ENCODE measurements at regions not wholly inside any gene's neighbourhood (a gene's known extent, or its start where the extent isn't known, plus 50 kb on each side); places are given as distances from the start of the nearest gene placed in this dataset.

DNA sequence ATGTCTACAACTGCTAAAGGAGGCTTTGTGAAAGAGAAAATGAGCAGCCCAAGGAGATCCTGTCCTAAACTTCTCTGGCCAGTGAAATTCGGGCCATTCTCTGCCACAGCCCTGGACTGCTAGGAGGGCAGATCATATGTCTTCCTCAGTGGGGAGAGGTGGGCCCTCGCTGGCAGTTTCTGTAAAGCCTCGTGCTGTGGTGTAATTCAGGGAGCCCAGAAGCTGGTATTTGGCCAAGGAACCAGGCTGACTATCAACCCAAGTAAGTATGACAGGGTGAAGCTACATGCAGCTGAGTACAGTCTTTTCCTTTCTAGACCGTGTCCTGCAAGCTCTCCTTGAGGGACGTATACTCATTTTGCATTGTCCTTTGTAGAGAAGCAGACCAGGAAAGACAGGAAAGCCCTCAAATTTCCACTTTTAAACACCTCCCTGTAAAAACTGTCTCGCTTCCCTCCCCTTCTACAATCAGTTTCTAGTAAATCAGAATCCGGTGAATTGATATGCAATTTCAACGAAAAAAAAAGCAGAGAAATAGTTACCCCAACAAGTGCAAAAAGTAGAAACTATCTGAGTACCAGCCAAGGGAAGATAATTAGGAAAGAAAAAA is 106.8 kb downstream of the DAD1 start (continued):
- TF ChIP-seq, protein P1, sequence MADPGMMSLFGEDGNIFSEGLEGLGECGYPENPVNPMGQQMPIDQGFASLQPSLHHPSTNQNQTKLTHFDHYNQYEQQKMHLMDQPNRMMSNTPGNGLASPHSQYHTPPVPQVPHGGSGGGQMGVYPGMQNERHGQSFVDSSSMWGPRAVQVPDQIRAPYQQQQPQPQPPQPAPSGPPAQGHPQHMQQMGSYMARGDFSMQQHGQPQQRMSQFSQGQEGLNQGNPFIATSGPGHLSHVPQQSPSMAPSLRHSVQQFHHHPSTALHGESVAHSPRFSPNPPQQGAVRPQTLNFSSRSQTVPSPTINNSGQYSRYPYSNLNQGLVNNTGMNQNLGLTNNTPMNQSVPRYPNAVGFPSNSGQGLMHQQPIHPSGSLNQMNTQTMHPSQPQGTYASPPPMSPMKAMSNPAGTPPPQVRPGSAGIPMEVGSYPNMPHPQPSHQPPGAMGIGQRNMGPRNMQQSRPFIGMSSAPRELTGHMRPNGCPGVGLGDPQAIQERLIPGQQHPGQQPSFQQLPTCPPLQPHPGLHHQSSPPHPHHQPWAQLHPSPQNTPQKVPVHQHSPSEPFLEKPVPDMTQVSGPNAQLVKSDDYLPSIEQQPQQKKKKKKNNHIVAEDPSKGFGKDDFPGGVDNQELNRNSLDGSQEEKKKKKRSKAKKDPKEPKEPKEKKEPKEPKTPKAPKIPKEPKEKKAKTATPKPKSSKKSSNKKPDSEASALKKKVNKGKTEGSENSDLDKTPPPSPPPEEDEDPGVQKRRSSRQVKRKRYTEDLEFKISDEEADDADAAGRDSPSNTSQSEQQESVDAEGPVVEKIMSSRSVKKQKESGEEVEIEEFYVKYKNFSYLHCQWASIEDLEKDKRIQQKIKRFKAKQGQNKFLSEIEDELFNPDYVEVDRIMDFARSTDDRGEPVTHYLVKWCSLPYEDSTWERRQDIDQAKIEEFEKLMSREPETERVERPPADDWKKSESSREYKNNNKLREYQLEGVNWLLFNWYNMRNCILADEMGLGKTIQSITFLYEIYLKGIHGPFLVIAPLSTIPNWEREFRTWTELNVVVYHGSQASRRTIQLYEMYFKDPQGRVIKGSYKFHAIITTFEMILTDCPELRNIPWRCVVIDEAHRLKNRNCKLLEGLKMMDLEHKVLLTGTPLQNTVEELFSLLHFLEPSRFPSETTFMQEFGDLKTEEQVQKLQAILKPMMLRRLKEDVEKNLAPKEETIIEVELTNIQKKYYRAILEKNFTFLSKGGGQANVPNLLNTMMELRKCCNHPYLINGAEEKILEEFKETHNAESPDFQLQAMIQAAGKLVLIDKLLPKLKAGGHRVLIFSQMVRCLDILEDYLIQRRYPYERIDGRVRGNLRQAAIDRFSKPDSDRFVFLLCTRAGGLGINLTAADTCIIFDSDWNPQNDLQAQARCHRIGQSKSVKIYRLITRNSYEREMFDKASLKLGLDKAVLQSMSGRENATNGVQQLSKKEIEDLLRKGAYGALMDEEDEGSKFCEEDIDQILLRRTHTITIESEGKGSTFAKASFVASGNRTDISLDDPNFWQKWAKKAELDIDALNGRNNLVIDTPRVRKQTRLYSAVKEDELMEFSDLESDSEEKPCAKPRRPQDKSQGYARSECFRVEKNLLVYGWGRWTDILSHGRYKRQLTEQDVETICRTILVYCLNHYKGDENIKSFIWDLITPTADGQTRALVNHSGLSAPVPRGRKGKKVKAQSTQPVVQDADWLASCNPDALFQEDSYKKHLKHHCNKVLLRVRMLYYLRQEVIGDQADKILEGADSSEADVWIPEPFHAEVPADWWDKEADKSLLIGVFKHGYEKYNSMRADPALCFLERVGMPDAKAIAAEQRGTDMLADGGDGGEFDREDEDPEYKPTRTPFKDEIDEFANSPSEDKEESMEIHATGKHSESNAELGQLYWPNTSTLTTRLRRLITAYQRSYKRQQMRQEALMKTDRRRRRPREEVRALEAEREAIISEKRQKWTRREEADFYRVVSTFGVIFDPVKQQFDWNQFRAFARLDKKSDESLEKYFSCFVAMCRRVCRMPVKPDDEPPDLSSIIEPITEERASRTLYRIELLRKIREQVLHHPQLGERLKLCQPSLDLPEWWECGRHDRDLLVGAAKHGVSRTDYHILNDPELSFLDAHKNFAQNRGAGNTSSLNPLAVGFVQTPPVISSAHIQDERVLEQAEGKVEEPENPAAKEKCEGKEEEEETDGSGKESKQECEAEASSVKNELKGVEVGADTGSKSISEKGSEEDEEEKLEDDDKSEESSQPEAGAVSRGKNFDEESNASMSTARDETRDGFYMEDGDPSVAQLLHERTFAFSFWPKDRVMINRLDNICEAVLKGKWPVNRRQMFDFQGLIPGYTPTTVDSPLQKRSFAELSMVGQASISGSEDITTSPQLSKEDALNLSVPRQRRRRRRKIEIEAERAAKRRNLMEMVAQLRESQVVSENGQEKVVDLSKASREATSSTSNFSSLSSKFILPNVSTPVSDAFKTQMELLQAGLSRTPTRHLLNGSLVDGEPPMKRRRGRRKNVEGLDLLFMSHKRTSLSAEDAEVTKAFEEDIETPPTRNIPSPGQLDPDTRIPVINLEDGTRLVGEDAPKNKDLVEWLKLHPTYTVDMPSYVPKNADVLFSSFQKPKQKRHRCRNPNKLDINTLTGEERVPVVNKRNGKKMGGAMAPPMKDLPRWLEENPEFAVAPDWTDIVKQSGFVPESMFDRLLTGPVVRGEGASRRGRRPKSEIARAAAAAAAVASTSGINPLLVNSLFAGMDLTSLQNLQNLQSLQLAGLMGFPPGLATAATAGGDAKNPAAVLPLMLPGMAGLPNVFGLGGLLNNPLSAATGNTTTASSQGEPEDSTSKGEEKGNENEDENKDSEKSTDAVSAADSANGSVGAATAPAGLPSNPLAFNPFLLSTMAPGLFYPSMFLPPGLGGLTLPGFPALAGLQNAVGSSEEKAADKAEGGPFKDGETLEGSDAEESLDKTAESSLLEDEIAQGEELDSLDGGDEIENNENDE (IDR thresholded peaks at IDR 0.05; ENCODE audit: insufficient replicate concordance, low read length), result no peak
- no peak for TF ChIP-seq EP300 (IDR thresholded peaks at IDR 0.05; ENCODE audit: borderline replicate concordance in 1 of 2, low read depth in 2 of 2, low read length in 2 of 2)
- TF ChIP-seq NRF1 (IDR thresholded peaks at IDR 0.05; ENCODE audit: low read depth, low read length), result no peak
- no peak for TF ChIP-seq NANOG (IDR thresholded peaks at IDR 0.05; ENCODE audit: insufficient read depth, low read depth, low read length, poor library complexity, severe bottlenecking)
- no peak for TF ChIP-seq CHD1 (IDR thresholded peaks at IDR 0.05; ENCODE audit: low read depth, low read length)
- no peak for TF ChIP-seq ZNF274 (IDR thresholded peaks at IDR 0.05; ENCODE audit: borderline replicate concordance, extremely low read depth, low read length)
- TF ChIP-seq GTF2F1 (IDR thresholded peaks at IDR 0.05; ENCODE audit: borderline replicate concordance, low read depth, low read length), result no peak
